Fibroblast of lung (primary cell): ENCODE measurements at regions not wholly inside any gene's neighbourhood (a gene's known extent, or its start where the extent isn't known, plus 50 kb on each side); places are given as distances from the start of the nearest gene placed in this dataset.

Experiments
- DNase-seq, 2 donors: peaks; one replicate each; pipeline versions ENCODE4 v3.0.0 to v3.0.0-alpha.2; 2010; ENCODE audit warnings: low read depth in 2 of 2
- H2AFZ ChIP-seq: 2 replicates; pipeline ENCODE4 v1.5.1; 2012; ENCODE audit warnings: low read length, control low read depth, inconsistent platforms
- H3K27ac ChIP-seq: 2 replicates; pipeline ENCODE4 v1.5.1; 2011; ENCODE audit warnings: low read length, control low read depth; ENCODE audit not compliant: insufficient read depth
- H3K27me3 ChIP-seq: 2 replicates; pipeline ENCODE4 v1.5.1; 2011; ENCODE audit warnings: mild to moderate bottlenecking, low read length; ENCODE audit not compliant: control insufficient read depth, insufficient read depth
- H3K36me3 ChIP-seq: 2 replicates; pipeline ENCODE4 v1.5.1; 2011; ENCODE audit warnings: low read length; ENCODE audit not compliant: control insufficient read depth, insufficient read depth
- H3K4me1 ChIP-seq: 2 replicates; pipeline ENCODE4 v1.5.1; 2011; ENCODE audit warnings: low read length; ENCODE audit not compliant: control insufficient read depth, insufficient read depth; ENCODE audit errors: extremely low read depth
- H3K4me2 ChIP-seq: 2 replicates; pipeline ENCODE4 v1.5.1; 2011; ENCODE audit warnings: low read length, control low read depth; ENCODE audit not compliant: insufficient read depth; ENCODE audit errors: extremely low read depth
- H3K4me3 ChIP-seq, 4 experiments: fragments of 200-600 bp in 1 of 4; sonication (generic) in 1 of 4; replicated peaks in 1 of 4; 2 replicates each; pipeline ENCODE4 v1.5.1; 2011 to 2016; ENCODE audit warnings: low read length in 4 of 4, low read depth in 3 of 4, mild to moderate bottlenecking in 3 of 4, control low read depth in 2 of 4, inconsistent platforms in 1 of 4, mixed read lengths in 1 of 4; ENCODE audit not compliant: insufficient read depth in 1 of 4; ENCODE audit errors: control extremely low read depth in 1 of 4
- H3K79me2 ChIP-seq: 2 replicates; pipeline ENCODE4 v1.5.1; 2012; ENCODE audit warnings: mild to moderate bottlenecking, low read length, inconsistent platforms; ENCODE audit not compliant: control insufficient read depth, insufficient read depth
- H3K9ac ChIP-seq: 2 replicates; pipeline ENCODE4 v1.5.1; 2011; ENCODE audit warnings: mild to moderate bottlenecking, low read length, control low read depth; ENCODE audit not compliant: insufficient read depth
- H3K9me3 ChIP-seq: 2 replicates; pipeline ENCODE4 v1.5.1; 2012; ENCODE audit warnings: low read depth, low read length; ENCODE audit not compliant: control insufficient read depth, insufficient read depth
- H4K20me1 ChIP-seq: 2 replicates; pipeline ENCODE4 v1.5.1; 2011; ENCODE audit warnings: low read length; ENCODE audit not compliant: control insufficient read depth, insufficient read depth; ENCODE audit errors: extremely low read depth
- EZH2 ChIP-seq: IDR thresholded peaks from 2 replicates; pipeline ENCODE4 v1.5.1; 2012; ENCODE audit warnings: low read length, control low read depth, mild to moderate bottlenecking; ENCODE audit errors: missing control alignments
- TF ChIP-seq, protein P1 (sequence below), 2 donors: IDR thresholded peaks in 1 of 2; conservative IDR thresholded peaks in 1 of 2; 1 replicate in 1 of 2; 2 replicates in 1 of 2; pipeline ENCODE4 v1.5.1; 2011 to 2012; ENCODE audit warnings: low read length in 2 of 2, control low read depth in 1 of 2, inconsistent platforms in 1 of 2, low read depth in 1 of 2, mild to moderate bottlenecking in 1 of 2

DNA sequence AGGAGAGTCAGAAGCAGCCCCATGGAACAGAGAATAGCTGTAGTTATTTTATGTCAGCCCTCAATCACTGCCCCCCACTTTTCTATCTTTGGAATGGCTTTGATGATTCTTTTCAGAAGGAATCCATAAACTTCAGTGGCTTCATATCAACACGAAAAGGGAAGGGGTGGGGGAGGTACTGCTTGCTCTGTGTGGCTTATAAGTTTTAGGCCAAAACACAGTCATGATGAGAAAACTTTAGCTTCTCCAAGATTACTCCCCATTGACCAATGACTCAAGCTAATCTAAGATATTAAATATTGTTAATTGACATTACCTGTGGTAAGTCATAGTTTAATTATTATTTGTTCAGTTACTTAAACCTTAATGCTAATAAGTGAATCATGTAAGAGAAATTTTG lies 669.6 kb upstream of the FAM241A start:
- Histone ChIP-seq H4K20me1 (no peaks in the 10 kb centered on the region), H3K36me3 (no peaks in the 10 kb centered on the region), H3K4me3 (no peak overlapping the region), H3K27me3 (no peaks in the 10 kb centered on the region), H3K27ac (no peak overlapping the region), H3K79me2 (no peaks in the 10 kb centered on the region), H3K9me3 (no peaks in the 10 kb centered on the region), H3K9ac (no peak overlapping the region), H2AFZ (no peak overlapping the region), H3K4me1 (no peaks in the 10 kb centered on the region), H3K4me2 (no peak overlapping the region)
- no peak for DNase-seq
- TF ChIP-seq, protein P1, sequence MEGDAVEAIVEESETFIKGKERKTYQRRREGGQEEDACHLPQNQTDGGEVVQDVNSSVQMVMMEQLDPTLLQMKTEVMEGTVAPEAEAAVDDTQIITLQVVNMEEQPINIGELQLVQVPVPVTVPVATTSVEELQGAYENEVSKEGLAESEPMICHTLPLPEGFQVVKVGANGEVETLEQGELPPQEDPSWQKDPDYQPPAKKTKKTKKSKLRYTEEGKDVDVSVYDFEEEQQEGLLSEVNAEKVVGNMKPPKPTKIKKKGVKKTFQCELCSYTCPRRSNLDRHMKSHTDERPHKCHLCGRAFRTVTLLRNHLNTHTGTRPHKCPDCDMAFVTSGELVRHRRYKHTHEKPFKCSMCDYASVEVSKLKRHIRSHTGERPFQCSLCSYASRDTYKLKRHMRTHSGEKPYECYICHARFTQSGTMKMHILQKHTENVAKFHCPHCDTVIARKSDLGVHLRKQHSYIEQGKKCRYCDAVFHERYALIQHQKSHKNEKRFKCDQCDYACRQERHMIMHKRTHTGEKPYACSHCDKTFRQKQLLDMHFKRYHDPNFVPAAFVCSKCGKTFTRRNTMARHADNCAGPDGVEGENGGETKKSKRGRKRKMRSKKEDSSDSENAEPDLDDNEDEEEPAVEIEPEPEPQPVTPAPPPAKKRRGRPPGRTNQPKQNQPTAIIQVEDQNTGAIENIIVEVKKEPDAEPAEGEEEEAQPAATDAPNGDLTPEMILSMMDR (conservative IDR thresholded peaks at IDR 0.05 in 1 of 2, IDR thresholded peaks at IDR 0.05 in 1 of 2; ENCODE audit: low read depth in 1 of 2, low read length in 2 of 2), result no peak
- no peak for TF ChIP-seq EZH2

DNA sequence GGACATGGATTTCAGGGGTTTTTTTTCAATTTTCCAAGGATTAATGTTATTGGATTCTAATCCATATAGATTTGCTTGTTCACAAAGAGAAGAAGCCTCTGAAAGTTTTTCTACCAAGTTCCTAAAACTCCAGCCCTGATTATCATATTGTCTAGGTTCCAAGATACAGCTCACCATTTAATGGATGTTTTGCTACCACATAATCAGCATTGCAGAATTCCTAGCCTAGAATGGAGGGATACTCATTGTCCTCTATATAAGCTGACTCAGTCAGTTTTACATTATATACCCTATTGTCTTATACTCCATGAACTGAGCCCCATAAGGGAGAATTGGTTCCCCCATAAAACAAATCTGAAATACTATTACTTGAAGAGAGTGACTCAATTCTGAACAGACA lies 664.7 kb upstream of the FAM241A start:
- TF ChIP-seq EZH2, result no peak
- TF ChIP-seq, protein P1 (conservative IDR thresholded peaks at IDR 0.05 in 1 of 2, IDR thresholded peaks at IDR 0.05 in 1 of 2; ENCODE audit: low read depth in 1 of 2, low read length in 2 of 2), result no peak
- H3K4me2 ChIP-seq, result no peak overlapping the region
- H2AFZ ChIP-seq, result no peak overlapping the region
- no peaks in the 10 kb centered on the region for H3K79me2 ChIP-seq
- H3K36me3 ChIP-seq, result no peaks in the 10 kb centered on the region
- no peaks in the 10 kb centered on the region for H3K27me3 ChIP-seq
- H3K4me1 ChIP-seq, result no peaks in the 10 kb centered on the region
- no peaks in the 10 kb centered on the region for H4K20me1 ChIP-seq
- no peaks in the 10 kb centered on the region for H3K9me3 ChIP-seq
- H3K9ac ChIP-seq, result no peak overlapping the region
- no peak overlapping the region for H3K4me3 ChIP-seq
- H3K27ac ChIP-seq, result no peak overlapping the region
- peak in 1 of 2 donors; percentile 46 for DNase-seq

DNA sequence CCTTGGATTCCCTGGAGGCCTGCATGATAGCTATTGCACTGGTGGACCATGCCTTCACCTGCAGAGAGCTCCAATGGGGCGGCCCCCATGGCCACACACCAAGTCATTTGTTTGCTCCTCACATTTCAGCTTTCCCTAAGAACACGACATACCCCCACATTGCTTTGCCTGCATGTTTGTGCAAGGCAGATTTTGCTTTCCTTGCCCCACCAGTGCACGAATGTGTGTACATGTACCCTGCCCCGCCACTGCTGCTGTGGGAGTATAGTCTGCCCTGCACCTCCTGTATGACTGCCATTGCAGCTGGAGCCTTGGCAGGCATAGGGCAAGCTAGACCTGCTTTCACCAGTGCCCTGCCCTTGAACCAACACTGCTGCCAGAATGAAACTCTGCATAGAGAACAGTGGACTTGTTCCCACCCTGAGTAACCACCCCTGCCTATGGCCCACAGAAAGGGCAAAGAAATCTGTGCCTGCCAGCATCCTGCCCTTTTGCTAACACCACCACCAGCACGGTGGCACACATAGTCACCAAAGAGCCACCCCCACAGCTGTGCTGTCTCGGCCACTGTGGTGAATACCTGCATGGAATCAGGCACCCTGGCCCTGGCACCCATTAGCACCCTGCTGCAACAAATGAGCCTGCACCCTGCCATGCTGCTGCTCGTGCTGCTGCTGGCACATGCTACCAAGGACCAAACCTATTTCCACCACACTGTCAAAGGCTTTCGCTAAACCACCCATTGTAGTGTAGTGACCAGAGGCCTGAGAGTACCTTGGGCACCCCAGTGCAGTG lies 661.7 kb upstream of the FAM241A start:
- H2AFZ ChIP-seq, result no peak overlapping the region
- H3K9me3 ChIP-seq, result no peaks in the 10 kb centered on the region
- H3K36me3 ChIP-seq, result no peaks in the 10 kb centered on the region
- no peak for TF ChIP-seq EZH2
- TF ChIP-seq, protein P1 (conservative IDR thresholded peaks at IDR 0.05 in 1 of 2, IDR thresholded peaks at IDR 0.05 in 1 of 2; ENCODE audit: low read depth in 1 of 2, low read length in 2 of 2), result no peak
- no peak overlapping the region for H3K4me3 ChIP-seq
- no peaks in the 10 kb centered on the region for H3K27me3 ChIP-seq
- no peak overlapping the region for H3K9ac ChIP-seq
- no peaks in the 10 kb centered on the region for H3K79me2 ChIP-seq
- H3K4me1 ChIP-seq, result no peaks in the 10 kb centered on the region
- no peak overlapping the region for H3K4me2 ChIP-seq
- H3K27ac ChIP-seq, result no peak overlapping the region
- H4K20me1 ChIP-seq, result no peaks in the 10 kb centered on the region
- DNase-seq, result no peak
